ENCODE measurements at regions not wholly inside any gene's neighbourhood (a gene's known extent, or its start where the extent isn't known, plus 50 kb on each side); places are given as distances from the start of the nearest gene placed in this dataset.

DNA sequence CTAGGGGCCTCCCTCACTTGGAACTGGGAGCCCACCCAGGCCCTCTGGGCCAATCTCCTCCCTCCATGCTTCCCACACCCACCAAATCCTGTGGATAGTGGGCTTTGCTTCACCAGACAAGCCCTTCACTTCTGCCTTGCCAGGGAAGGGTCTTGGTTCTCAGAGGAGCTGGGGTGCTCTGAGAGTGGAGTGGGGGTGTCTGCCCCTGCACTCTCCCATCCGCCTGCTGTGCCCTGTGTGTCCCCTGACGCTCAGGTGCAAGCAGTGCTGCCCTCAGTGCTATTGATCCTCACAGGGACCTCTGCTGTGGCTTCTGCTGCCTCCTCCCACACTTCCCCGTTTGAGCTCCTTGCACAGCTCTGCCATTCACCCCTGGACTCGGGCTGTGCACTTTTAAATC, 117.3 kb upstream of the NKX1-1 start:
- TF ChIP-seq, protein P1, sequence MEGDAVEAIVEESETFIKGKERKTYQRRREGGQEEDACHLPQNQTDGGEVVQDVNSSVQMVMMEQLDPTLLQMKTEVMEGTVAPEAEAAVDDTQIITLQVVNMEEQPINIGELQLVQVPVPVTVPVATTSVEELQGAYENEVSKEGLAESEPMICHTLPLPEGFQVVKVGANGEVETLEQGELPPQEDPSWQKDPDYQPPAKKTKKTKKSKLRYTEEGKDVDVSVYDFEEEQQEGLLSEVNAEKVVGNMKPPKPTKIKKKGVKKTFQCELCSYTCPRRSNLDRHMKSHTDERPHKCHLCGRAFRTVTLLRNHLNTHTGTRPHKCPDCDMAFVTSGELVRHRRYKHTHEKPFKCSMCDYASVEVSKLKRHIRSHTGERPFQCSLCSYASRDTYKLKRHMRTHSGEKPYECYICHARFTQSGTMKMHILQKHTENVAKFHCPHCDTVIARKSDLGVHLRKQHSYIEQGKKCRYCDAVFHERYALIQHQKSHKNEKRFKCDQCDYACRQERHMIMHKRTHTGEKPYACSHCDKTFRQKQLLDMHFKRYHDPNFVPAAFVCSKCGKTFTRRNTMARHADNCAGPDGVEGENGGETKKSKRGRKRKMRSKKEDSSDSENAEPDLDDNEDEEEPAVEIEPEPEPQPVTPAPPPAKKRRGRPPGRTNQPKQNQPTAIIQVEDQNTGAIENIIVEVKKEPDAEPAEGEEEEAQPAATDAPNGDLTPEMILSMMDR (IDR thresholded peaks at IDR 0.05) = no peak
- TF ChIP-seq POLR2A (IDR thresholded peaks at IDR 0.05) = no peak
